ENCODE measurements at regions not wholly inside any gene's neighbourhood (a gene's known extent, or its start where the extent isn't known, plus 50 kb on each side); places are given as distances from the start of the nearest gene placed in this dataset.

- TF ChIP-seq, protein P1, sequence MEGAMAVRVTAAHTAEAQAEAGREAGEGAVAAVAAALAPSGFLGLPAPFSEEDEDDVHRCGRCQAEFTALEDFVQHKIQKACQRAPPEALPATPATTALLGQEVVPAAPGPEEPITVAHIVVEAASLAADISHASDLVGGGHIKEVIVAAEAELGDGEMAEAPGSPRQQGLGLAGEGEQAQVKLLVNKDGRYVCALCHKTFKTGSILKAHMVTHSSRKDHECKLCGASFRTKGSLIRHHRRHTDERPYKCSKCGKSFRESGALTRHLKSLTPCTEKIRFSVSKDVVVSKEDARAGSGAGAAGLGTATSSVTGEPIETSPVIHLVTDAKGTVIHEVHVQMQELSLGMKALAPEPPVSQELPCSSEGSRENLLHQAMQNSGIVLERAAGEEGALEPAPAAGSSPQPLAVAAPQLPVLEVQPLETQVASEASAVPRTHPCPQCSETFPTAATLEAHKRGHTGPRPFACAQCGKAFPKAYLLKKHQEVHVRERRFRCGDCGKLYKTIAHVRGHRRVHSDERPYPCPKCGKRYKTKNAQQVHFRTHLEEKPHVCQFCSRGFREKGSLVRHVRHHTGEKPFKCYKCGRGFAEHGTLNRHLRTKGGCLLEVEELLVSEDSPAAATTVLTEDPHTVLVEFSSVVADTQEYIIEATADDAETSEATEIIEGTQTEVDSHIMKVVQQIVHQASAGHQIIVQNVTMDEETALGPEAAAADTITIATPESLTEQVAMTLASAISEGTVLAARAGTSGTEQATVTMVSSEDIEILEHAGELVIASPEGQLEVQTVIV (IDR thresholded peaks at IDR 0.05; ENCODE audit: borderline replicate concordance, partially characterized antibody), result no peak
- no peak for TF ChIP-seq ZNF217 (IDR thresholded peaks at IDR 0.05)
- peak; percentile 40 for TF ChIP-seq SKIL (IDR thresholded peaks at IDR 0.05; ENCODE audit: low read depth, poor library complexity, severe bottlenecking)
- 0 out of 2 replicates have a peak, but pooled peaks have one; percentile 49 for TF ChIP-seq JUND (IDR thresholded peaks at IDR 0.05; ENCODE audit: low read depth, low read length)
- TF ChIP-seq, protein P2, sequence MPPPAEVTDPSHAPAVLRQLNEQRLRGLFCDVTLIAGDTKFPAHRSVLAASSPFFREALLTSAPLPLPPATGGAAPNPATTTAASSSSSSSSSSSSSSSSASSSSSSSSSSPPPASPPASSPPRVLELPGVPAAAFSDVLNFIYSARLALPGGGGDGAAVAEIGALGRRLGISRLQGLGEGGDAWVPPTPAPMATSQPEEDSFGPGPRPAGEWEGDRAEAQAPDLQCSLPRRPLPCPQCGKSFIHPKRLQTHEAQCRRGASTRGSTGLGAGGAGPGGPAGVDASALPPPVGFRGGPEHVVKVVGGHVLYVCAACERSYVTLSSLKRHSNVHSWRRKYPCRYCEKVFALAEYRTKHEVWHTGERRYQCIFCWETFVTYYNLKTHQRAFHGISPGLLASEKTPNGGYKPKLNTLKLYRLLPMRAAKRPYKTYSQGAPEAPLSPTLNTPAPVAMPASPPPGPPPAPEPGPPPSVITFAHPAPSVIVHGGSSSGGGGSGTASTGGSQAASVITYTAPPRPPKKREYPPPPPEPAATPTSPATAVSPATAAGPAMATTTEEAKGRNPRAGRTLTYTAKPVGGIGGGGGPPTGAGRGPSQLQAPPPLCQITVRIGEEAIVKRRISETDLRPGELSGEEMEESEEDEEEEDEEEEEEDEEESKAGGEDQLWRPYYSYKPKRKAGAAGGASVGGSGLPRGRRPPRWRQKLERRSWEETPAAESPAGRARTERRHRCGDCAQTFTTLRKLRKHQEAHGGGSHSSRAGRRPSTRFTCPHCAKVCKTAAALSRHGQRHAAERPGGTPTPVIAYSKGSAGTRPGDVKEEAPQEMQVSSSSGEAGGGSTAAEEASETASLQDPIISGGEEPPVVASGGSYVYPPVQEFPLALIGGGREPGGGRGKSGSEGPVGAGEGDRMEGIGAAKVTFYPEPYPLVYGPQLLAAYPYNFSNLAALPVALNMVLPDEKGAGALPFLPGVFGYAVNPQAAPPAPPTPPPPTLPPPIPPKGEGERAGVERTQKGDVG (CRISPR knock-in tag; IDR thresholded peaks at IDR 0.05), result no peak
- peak; percentile 47; the same call in 1 of the 2 replicates for TF ChIP-seq MTA2 (IDR thresholded peaks at IDR 0.05; ENCODE audit: low read depth)
- TF ChIP-seq NFIC (IDR thresholded peaks at IDR 0.05; ENCODE audit: low read depth, low read length), result peak; percentile 59; the same call in 1 of the 2 replicates
- TF ChIP-seq YY1 (IDR thresholded peaks at IDR 0.05; ENCODE audit: low read depth, low read length), result no peak
- TF ChIP-seq, protein P3, sequence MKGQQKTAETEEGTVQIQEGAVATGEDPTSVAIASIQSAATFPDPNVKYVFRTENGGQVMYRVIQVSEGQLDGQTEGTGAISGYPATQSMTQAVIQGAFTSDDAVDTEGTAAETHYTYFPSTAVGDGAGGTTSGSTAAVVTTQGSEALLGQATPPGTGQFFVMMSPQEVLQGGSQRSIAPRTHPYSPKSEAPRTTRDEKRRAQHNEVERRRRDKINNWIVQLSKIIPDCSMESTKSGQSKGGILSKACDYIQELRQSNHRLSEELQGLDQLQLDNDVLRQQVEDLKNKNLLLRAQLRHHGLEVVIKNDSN (IDR thresholded peaks at IDR 0.05; ENCODE audit: borderline replicate concordance, extremely low read length, insufficient read depth, low read depth, low read length), result no peak
- TF ChIP-seq IRF4 (IDR thresholded peaks at IDR 0.05; ENCODE audit: low read depth, low read length), result peak; percentile 84
- TF ChIP-seq CBX5 (IDR thresholded peaks at IDR 0.05; ENCODE audit: low read depth), result peak; percentile 22; the same call in 1 of the 2 replicates
- peak; percentile 74; the same call in 1 of the 2 replicates for TF ChIP-seq TCF3 (IDR thresholded peaks at IDR 0.05; ENCODE audit: borderline replicate concordance, insufficient read depth, low read depth, low read length)
- no peak for TF ChIP-seq CREB1 (IDR thresholded peaks at IDR 0.05; ENCODE audit: low read depth)
- TF ChIP-seq, protein P4, sequence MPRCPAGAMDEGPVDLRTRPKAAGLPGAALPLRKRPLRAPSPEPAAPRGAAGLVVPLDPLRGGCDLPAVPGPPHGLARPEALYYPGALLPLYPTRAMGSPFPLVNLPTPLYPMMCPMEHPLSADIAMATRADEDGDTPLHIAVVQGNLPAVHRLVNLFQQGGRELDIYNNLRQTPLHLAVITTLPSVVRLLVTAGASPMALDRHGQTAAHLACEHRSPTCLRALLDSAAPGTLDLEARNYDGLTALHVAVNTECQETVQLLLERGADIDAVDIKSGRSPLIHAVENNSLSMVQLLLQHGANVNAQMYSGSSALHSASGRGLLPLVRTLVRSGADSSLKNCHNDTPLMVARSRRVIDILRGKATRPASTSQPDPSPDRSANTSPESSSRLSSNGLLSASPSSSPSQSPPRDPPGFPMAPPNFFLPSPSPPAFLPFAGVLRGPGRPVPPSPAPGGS (IDR thresholded peaks at IDR 0.05; ENCODE audit: borderline replicate concordance, insufficient read depth, low read depth, low read length, poor library complexity, severe bottlenecking), result peak; percentile 65
- TF ChIP-seq, protein P5, sequence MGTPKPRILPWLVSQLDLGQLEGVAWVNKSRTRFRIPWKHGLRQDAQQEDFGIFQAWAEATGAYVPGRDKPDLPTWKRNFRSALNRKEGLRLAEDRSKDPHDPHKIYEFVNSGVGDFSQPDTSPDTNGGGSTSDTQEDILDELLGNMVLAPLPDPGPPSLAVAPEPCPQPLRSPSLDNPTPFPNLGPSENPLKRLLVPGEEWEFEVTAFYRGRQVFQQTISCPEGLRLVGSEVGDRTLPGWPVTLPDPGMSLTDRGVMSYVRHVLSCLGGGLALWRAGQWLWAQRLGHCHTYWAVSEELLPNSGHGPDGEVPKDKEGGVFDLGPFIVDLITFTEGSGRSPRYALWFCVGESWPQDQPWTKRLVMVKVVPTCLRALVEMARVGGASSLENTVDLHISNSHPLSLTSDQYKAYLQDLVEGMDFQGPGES (IDR thresholded peaks at IDR 0.05), result no peak
- peak; percentile 67 for TF ChIP-seq BCL11A (IDR thresholded peaks at IDR 0.05; ENCODE audit: low read depth, low read length)
- TF ChIP-seq POLR2AphosphoS5 (IDR thresholded peaks at IDR 0.05; ENCODE audit: low read length), result 0 out of 2 replicates have a peak, but pooled peaks have one; percentile 27
- TF ChIP-seq MEF2B (IDR thresholded peaks at IDR 0.05; ENCODE audit: partially characterized antibody, poor library complexity, severe bottlenecking), result peak; percentile 35
These were observed 1145.1 kb downstream of the UQCRFS1 start (continued) for GRCh38 chr19:28067882-28068281.
